Umbilical cord (tissue), 1 donor: ENCODE measurements at regions not wholly inside any gene's neighbourhood (a gene's known extent, or its start where the extent isn't known, plus 50 kb on each side); places are given as distances from the start of the nearest gene placed in this dataset.

Experiments used
- DNase-seq: peaks from one replicate; pipeline ENCODE4 v3.0.0-alpha.2; 2015; ENCODE audit warnings: low spot score

DNA sequence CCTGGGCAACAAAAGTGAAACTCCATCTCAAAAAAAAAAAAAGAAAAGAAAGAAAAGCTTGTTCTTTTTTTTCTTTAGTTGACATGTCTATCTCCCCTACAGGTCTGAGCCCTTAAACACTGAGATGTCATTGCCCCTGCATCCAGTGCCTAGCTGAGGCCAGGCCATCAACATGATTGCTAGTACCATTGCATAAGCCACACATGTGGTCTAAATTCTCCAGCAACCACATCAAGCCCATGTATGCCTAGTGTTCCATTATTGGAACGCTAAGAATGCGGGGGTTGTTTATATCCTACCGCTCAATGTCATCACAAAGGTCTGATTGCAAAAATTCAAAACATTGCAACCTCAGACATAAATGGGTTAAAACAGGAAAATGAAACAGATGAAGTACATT, 62.7 kb downstream of the NPTX2 start:
- no peak for DNase-seq

DNA sequence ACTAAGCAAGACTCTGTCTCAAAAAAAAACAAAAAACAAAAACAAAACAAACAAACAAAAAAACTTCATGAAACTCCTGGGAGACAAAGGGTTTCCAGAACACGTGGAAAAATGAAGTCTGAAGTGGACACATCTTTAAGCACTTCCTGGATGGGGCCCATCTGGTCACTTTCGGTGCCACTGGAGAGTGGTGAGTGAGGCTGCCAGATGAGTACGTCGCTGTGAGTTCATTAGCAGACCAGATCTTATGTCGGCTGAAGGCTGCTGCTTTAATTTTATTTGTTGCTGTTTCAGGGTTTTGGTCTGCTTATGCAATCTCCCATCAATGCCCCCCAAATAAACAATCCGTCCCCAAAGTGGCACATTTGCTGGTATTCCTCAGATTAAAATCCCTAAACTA, 64.4 kb downstream of the NPTX2 start:
- DNase-seq = no peak

DNA sequence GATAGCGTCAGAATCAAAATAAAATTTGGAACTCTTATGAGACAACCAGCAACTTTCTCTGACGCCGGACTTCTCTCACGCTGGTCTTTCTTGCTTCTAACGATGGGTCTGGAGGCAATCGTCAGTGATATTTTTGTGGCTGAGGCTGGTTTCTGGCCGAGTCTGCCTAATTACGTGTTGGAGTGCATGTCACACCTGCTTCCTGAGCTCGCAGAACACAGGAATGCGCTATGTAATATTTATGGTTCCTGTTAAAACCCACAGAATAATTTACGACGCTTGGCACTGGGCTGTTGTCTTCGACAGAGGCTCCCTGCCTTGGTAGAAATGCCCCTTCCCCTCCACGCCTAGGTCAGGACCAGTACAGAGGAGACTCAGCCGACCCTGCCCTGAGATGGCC, 64.9 kb downstream of the NPTX2 start:
- peak; percentile 9 for DNase-seq

DNA sequence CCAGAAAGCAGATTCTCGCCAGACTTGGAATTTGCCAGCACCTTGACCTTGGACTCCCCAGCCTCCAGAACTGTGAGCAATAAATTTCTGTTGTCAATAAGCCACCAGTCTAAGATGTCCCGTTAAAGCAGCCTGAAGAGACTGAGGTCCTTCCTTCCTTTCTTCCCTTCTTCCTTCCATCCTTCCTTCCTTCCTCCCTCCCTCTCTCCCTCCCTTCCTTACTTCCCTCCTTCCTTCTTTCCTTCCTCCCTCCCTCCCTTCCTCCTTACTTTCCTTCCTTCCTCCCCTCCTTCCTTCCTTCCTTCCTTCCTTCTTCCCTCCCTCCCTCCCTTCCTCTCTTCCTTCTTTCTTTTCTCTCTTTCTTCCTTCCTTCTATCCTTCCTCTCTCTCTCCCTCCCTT, 66.4 kb downstream of the NPTX2 start:
- no peak for DNase-seq

DNA sequence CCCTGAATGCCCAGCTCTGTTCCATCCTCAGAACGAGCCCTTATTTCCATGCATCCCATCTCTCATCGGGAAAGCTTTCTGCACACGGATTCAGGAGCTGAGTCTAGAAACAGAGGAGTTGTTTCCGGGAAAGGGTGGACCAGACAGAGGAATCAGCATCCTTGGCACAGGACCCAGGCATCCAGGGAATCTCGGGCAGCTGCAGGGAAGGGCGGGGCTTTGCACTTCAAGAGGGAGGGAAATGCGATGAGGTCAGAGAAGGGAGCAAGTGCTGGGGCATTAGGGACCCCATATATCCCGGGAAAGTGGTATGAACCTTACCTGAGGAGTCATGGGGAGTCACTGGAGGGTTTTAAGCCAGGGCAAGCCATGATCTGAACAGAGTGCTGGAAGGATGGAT, 68.5 kb downstream of the NPTX2 start:
- DNase-seq = no peak

DNA sequence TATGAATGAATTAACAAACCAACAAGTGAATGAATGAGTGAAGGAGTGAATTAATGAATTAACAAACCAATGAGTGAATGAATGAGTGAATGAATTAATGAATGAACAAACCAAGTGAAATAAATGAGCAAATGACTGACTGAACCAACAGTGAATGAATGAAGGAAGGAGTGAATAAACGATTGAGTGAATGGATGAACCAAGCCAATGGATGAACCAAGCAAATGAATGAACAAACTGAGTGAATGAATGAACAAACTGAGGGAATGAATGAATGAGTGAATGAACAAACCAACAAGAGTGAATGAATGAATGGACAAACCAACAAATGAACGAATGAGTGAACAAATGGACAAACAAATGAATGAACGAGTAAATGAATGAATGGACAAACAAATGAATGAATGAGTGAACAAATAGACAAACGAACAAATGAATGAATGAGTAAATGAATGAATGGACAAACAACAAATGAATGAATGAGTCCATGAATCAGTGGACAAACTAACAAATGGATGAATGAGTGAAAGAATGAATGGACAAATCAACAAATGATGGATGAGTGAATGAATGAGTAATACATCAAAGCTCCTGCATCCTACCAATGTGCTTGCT, 69.5 kb downstream of the NPTX2 start:
- DNase-seq = no peak

DNA sequence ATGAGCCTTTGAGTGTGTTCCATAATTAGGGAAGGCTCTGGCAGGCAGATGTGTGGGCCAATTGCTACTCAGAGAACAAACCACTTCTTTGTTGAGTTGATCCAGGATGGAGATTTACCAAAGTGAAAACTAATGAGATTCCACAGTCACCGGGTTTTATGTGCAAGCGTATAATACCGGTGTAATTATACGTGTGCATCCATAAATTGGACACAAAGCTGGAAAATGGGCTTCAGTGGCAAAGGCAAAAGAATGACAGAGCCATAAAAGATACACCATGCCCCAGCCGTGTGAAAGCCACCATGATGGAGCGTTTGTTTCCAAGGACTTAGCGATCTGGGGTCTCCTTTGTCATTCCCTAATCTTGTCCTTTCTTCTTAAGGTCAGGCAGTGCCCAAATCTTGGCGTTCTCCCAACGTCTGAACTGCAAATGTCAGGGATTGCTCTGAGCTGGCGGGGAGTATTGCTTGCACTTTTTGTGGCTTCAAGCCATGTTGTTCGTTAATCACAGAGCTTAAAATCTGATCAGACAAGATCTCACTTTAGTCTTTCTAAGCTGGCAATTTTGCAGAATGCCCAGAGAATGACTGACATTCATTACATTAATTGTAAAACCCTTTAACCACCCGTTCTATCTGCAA, 70.1 kb downstream of the NPTX2 start:
- DNase-seq = no peak

DNA sequence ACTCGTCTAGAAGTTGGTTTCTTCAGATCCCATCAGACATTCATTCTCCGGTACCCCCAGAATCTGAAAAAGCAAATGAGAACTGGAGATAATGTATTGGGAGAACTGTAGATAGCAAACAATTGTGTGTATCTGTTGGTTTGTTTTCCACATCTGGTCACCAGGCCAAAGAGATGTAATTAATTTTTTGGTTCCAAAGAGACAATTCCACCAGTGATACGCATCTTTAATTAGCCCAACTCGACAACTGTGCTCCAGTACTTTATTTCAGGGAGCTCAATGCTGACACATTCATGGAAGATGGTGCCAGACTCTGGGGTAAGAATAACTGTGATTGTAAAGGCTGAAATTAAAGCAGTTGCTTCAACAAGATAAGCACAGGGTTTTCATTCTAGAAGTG, 74.5 kb downstream of the NPTX2 start:
- DNase-seq = no peak

DNA sequence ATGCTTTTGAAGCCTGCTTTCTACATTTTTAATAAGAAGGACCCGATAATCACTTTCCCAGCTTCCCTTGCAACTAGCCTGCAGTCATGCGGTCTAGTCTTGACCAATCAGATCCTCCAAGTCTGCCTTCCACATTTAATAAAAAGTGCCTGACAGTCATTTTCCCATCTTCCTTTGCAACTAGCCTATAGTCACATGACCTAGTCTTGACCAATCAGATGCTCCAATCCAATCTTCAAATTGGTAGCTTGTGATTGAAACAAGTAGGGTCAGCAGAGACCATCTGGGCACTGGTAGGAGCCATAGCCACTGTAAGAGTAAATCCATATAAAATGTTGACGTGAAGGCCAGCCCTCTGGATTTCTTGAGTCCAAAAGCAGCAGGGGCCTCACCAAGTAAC, 80.0 kb downstream of the NPTX2 start:
- no peak for DNase-seq

DNA sequence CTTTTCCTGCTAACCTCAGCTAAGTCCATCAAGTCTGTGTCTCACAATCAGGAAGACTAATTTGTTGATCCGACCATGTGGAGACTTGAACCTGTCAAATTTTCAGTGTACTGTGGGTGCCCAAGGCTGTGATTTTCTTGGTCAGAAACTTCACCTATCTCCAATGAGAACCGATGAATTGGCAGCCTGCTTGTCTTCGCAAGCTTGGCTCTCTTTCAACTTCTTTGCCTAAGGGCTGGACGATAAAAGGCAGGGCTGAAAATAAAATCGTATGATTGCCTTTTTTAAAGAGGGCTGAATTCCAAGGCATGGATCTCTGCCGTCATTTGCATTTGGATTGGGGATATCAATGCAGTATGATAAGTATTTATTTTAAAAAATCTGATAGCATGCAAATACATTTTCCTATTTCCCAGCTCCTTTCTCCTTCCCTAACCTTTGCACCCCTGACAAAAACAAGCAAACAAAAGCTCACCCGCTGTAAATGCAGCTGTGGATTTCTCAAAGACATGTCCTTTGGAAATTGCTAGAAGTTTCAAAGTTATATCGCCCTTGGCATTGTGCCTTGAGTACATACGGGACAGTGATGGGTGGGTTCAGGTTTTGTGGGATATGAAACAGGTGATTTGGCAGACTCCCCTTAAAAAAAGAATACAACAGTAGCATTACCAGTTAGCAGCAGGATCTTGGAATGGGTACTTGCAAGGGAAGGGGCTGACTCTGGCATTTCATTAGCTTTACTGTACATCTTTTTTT, 80.6 kb downstream of the NPTX2 start:
- DNase-seq = no peak

DNA sequence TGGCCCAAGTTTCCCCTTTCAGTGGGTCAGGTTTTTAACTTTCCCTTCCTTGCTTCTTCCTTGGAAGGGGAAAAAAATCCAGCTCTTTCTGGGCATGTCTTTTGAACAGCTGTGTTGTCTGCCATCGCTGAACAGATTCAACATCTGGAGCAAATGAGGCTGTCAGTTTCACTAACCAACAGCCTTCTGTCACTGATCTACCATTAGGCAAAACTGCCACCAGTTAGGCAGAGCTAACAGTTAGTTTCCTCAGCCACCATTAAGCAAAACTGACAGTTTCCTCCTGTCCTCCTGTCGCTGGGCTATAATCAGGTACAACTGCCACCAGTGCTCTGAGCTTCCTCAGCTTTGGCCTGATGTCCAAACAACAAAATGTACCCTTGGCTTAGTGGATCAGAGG, 81.9 kb downstream of the NPTX2 start:
- no peak for DNase-seq

DNA sequence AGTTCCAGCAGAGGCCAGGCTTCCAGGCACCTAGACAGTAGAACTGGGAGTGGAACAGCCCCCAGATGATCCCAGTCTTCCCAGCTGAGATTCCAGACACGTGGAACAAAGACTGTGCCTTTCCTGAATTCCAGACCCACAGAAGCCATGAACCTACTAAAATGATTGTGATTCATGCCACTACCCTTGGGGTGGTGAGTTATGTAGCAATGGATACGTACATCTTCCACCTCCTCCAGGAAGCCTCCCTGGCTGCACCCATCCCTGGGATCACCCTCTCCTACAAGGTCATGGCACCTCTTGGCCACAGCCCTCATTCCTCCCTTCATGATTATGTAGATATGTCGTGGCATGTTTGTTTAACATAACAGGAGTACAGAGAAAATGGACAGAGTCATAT, 83.4 kb downstream of the NPTX2 start:
- no peak for DNase-seq

DNA sequence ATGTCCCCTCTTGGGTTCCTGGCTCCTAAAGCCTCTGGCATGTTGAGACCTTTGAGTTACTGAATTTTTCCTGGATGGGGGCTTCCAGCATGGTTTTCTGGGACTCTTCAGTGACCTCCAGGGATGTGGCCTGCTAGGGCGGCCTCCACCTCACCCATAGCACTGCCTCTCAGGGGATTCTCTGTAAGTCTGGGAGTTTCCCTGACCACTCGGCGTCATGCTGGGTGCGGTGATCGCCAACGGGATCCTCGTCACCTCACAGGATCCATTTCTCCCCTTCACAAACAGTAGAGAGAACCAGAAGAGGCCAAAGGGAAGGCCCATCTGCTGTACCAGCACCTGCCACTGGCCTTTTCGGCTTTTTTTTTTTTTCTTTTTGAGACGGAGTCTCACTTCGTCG, 84.3 kb downstream of the NPTX2 start:
- DNase-seq = no peak

DNA sequence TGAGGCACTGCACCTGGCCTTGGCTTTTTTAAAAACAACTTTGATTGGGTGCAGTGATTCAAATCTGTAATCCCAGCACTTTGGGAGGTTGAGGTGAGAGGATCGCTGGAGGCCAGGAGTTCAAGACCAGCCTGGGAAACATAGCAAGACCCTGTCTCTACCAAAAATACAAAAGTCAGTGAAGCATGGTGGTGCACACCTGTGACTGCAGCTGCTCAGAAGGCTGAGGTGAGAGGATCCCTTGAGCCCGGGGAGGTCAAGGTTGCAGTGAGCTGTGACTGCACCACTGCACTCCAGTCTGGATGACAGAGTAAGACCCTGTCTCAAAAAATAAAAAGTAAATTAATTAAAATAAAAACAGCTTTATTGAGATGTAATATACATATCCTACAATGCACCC, 84.9 kb downstream of the NPTX2 start:
- no peak for DNase-seq

DNA sequence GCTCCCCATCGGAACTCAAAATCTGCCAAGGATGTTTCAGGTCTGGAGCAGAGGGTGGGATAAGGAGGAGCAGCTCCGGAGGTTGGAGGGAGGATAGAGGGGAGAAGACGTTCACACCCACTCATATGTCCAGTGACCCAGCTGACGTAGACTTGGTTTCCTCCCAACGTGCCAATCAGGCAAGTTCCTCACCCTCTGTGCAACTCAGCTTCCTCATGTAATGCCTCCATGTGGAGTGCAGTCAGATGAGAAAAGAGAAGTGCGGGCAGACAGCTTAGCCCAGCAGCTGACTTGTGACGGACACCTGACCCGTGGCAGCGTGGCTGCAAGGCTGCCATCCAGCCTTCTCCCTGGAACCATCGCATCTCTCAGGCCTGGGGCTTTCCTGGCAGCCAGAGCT, 86.8 kb downstream of the NPTX2 start:
- no peak for DNase-seq

DNA sequence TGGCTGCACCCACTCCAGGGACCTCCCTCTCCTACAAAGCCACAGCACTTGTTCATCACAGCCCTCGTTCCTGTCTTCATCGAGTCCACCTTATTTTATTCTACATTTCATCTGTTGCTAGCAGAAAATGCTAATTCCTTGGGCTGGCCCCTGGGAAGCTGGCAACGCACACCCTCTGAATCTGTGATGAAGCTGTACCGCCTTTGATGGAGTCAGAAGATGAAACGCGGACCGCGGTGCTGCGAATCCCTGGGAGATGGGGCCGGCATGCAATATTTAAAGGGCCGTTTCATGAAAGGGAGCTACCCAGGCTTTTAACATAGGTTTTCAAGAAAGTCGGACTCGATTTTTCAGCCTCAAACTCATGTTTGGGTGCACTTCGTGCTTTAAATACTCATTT, 88.5 kb downstream of the NPTX2 start:
- DNase-seq = no peak

DNA sequence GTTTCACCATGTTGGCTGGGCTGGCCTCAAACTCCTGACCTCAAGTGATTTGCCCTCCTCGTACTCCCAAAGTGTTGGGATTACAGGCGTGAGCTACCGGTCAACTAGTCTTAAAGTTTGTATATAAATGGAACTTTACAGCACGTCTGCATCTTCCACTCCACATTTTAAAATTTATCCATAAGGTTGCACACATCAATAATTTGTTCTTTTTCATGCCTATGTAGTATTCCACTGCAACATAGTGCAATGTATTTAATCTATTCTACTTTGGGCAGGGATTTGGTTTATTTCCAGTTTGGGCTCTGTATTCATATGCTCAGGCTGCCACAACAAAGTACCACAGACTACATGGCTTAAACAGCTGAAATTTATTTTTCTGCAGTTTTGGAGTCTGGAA, 90.0 kb downstream of the NPTX2 start:
- DNase-seq = no peak

DNA sequence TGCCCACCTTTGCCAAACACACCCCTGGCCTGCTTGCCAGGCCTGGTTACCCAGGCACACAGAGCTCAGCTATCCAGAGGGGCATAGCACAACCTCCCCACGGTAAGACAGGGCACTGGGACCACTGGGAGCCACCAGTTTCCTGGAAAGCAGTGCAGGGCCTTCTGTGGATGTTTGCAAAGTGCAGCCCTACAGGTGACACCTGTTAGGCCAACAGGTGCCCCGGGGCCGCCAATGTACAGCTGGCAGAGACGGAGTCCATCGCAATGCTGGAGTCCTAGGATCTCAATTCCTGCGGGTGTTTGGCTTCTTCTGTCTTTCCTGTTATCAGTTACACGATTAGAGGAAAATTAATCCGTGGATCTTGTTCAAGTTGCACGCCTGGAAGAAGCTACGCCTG, 94.9 kb downstream of the NPTX2 start:
- DNase-seq = no peak

DNA sequence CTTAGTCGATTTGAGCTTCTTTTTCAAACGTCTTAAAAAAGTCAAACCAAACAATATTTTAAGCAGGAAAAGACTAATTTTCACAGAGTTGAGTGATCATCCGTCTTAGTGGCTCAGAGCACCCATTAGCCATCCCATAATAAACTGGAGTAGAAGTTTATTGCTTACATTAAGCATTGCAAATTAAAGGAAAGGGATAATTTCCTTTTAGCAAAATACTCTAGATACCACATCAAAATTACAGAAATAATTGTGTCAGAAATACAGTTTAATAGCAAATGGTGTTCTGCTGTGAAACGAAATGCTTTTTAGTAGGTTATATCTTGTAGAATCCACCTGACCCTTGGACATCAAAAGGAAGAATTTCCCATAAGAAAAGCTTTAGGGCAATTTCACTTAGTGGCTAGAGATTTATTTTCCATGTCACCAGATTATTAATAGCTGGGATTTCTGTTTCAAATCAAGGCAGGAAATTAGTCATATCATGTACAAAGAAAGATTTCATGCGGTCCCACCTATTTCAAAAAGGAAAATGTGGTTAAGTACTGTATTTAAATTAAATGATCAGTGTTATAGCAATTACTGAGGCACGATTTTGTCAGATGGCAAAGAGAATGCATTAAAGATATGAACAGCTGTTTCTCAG, 96.2 kb downstream of the NPTX2 start:
- no peak for DNase-seq

DNA sequence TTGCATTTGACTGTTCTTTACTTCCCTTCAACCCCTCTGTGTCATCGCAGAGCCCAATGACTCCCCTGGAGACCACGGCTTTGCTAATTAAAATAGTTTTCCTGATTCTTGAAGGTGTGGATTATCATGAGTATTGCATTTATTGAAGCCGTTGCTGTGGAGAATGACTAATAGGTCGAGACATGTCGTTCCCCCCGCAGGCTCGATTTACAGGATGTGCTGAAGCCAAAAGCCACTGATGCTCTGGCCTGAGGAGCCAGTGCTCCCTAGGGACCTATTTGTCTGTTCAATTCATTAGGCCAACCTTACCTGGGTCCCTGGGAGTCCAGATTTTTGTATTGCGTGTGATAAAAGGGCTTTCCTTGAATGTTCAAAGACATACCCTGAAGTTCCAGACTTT, 102.3 kb downstream of the NPTX2 start:
- no peak for DNase-seq

DNA sequence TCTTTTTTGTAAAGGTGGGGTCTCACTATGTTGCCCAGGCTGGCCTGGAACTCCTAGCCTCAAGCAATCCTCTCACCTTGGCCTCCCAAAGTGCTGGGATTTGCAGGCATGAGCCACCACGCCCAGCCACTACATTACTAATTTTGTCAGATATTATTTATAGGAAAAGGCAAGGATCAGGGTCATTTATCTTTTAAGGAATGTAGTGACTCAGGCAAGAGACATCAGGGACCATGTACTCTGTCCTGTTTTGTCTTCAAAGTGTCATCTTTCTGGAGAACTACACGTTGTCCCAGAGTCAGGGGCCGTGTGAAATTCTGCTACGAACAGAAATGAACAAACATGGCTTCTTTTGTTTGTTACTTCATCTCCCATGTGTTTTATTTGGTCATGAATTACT, 105.3 kb downstream of the NPTX2 start:
- DNase-seq = peak; percentile 11

DNA sequence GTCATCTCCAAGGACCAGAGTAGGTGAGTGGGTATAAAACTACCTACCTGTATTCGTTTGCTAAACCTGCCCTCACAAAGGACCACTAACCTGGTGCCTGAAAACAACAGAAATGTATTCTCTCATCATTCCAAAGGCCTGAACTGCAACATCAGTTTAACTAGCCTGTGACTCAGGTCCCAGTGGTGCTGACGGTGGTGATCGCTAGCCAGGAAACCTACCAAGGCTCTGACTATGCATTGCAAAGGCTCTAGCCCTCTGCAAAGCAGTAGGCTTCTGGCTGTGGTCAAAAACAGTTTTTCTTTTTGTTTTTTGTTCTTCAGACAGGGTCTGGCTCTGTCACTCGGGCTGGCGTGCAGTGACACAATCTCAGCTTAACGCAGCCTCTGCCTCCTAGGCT, 107.5 kb downstream of the NPTX2 start:
- no peak for DNase-seq
